Keratinocyte (primary cell): ENCODE measurements at regions not wholly inside any gene's neighbourhood (a gene's known extent, or its start where the extent isn't known, plus 50 kb on each side); places are given as distances from the start of the nearest gene placed in this dataset.

ENCODE experiments used
- DNase-seq: peaks from one replicate; pipeline ENCODE4 v3.0.0-alpha.2; 2011; ENCODE audit warnings: low read depth, missing footprints, low spot score
- FAIRE-seq: peaks from 2 replicates; lab custom pipeline; 2011; peaks lifted over from hg19 to GRCh38; lab: Jason Lieb, UNC
- H2AFZ ChIP-seq: 2 replicates; pipeline ENCODE4 v1.6.0; 2012; ENCODE audit warnings: low read length, control low read depth, inconsistent platforms; ENCODE audit not compliant: control insufficient read depth
- H3K27ac ChIP-seq: 2 replicates; pipeline ENCODE4 v1.5.1; 2011; ENCODE audit warnings: low read length; ENCODE audit not compliant: control insufficient read depth, insufficient read depth
- H3K27me3 ChIP-seq: 3 replicates; pipeline ENCODE4 v1.6.0; 2011; ENCODE audit warnings: low read length; ENCODE audit not compliant: control insufficient read depth, insufficient read depth; ENCODE audit errors: extremely low read depth
- H3K36me3 ChIP-seq, 2 experiments: 2 replicates in 1 of 2; 3 replicates in 1 of 2; pipeline ENCODE4 v1.5.1; 2011; ENCODE audit warnings: low read length in 2 of 2, mild to moderate bottlenecking in 1 of 2; ENCODE audit not compliant: control insufficient read depth in 2 of 2, insufficient read depth in 2 of 2; ENCODE audit errors: extremely low read depth in 1 of 2
- H3K4me1 ChIP-seq: 3 replicates; pipeline ENCODE4 v1.5.1; 2011; ENCODE audit warnings: low read length; ENCODE audit not compliant: control insufficient read depth, insufficient read depth; ENCODE audit errors: extremely low read depth
- H3K4me2 ChIP-seq: 3 replicates; pipeline ENCODE4 v1.6.0; 2011; ENCODE audit warnings: low read depth, low read length; ENCODE audit not compliant: control insufficient read depth, insufficient read depth; ENCODE audit errors: extremely low read depth
- H3K4me3 ChIP-seq, 3 experiments: fragments of 200-600 bp in 1 of 3; sonication (generic) in 1 of 3; 2 replicates in 2 of 3; 3 replicates in 1 of 3; pipeline ENCODE4 v1.5.1; 2011 to 2016; ENCODE audit warnings: low read length in 3 of 3, mild to moderate bottlenecking in 3 of 3, control low read depth in 2 of 3, inconsistent platforms in 1 of 3, low read depth in 1 of 3, mixed read lengths in 1 of 3, mixed run types in 1 of 3, moderate library complexity in 1 of 3; ENCODE audit not compliant: control insufficient read depth in 2 of 3, insufficient read depth in 2 of 3; ENCODE audit errors: extremely low read depth in 1 of 3
- H3K79me2 ChIP-seq: 2 replicates; pipeline ENCODE4 v1.6.0; 2012; ENCODE audit warnings: low read length; ENCODE audit not compliant: control insufficient read depth, insufficient read depth
- H3K9ac ChIP-seq: 3 replicates; pipeline ENCODE4 v1.6.0; 2011; ENCODE audit warnings: low read length; ENCODE audit not compliant: control insufficient read depth, insufficient read depth; ENCODE audit errors: extremely low read depth
- H3K9me1 ChIP-seq: 3 replicates; pipeline ENCODE4 v1.6.0; 2011; ENCODE audit warnings: low read length; ENCODE audit not compliant: control insufficient read depth, insufficient read depth; ENCODE audit errors: extremely low read depth
- H3K9me3 ChIP-seq: 2 replicates; pipeline ENCODE4 v1.5.1; 2012; ENCODE audit warnings: low read depth, low read length; ENCODE audit not compliant: control insufficient read depth
- H4K20me1 ChIP-seq: 3 replicates; pipeline ENCODE4 v1.6.0; 2011; ENCODE audit warnings: low read length; ENCODE audit not compliant: control insufficient read depth, insufficient read depth; ENCODE audit errors: extremely low read depth
- EZH2 ChIP-seq: IDR thresholded peaks from one replicate; pipeline ENCODE4 v1.6.1; 2012; ENCODE audit warnings: inconsistent platforms, mild to moderate bottlenecking, low read length, moderate library complexity
- dilution Hi-C: fragments of 300-500 bp; cut with MboI; formaldehyde crosslinking; loops from one replicate; pipeline ENCODE4 v1.7.0; 2020; ENCODE audit warnings: low sequenced_read_pairs; ENCODE audit not compliant: extremely low pct_ligation_motif_present
- TF ChIP-seq, protein P1 (sequence below), 3 experiments: IDR thresholded peaks in 1 of 3; conservative IDR thresholded peaks in 1 of 3; optimal IDR thresholded peaks in 1 of 3; 2 replicates in 2 of 3; 3 replicates in 1 of 3; pipeline versions ENCODE3 to v1.5.1; 2011; ENCODE audit warnings: low read length in 3 of 3, mild to moderate bottlenecking in 3 of 3, moderate library complexity in 2 of 3, control low read depth in 1 of 3, inconsistent platforms in 1 of 3; ENCODE audit not compliant: insufficient read depth in 2 of 3; ENCODE audit errors: extremely low read depth in 1 of 3

DNA sequence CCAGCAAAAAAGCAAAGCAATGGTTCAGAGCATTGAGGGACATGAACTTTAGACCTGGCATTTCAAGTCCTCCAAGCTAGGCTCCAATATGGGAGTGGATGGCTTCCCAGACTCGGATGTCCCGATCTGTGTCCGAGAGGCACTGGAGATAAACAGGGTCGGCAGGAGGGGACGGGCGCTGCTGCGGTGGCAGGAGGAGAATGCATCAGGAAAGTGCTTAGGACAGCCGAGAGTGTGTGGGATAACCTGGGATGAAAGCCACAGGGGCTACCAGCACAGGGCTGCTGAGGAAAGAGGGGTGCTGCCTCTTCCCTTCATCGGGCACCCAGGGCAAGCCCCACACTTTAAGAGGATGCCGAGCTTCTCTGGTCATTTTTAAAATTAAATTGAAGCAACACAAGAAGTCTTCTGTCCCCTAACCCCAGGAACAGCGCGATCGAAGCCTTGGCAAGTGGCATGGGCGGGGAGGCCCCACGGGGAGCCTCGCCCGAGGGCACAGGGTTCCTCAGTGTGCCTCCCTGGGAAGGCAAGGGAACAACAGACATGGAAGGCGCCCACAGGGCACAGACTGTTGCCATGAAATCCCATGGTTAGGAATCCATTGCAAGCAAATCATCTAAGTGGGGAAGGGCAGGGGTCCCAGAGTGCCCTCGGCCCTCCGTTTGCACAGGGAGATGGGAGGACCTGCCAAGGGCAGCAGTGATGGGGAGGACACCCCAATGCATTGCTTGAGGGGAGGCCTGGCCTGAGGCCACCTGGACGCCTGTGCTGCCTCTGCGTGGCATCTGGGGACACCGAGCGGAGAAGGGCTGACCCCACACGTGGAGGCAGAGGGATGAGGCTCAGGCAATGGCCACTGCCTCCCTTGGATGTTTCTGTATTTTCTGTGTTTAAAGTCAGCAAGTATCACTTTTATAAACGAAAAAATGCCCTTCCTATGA is 78.5 kb upstream of the GPC1 start:
- dilution Hi-C loops, result no loop called here
- Histone ChIP-seq H3K9me1 (no peaks in the 10 kb centered on the region), H3K27ac (no peak overlapping the region), H3K36me3 (no peaks in the 10 kb centered on the region), H3K79me2 (no peaks in the 10 kb centered on the region), H3K4me1 (no peaks in the 10 kb centered on the region), H4K20me1 (no peaks in the 10 kb centered on the region), H3K4me2 (no peak overlapping the region), H2AFZ (no peak overlapping the region), H3K9me3 (peaks cover 9% of the 10 kb centered on the region), H3K9ac (no peak overlapping the region), H3K27me3 (peaks cover 15% of the 10 kb centered on the region), H3K4me3 (no peak overlapping the region)
- DNase-seq (no peak), FAIRE-seq (no peak)
- TF ChIP-seq, protein P1, sequence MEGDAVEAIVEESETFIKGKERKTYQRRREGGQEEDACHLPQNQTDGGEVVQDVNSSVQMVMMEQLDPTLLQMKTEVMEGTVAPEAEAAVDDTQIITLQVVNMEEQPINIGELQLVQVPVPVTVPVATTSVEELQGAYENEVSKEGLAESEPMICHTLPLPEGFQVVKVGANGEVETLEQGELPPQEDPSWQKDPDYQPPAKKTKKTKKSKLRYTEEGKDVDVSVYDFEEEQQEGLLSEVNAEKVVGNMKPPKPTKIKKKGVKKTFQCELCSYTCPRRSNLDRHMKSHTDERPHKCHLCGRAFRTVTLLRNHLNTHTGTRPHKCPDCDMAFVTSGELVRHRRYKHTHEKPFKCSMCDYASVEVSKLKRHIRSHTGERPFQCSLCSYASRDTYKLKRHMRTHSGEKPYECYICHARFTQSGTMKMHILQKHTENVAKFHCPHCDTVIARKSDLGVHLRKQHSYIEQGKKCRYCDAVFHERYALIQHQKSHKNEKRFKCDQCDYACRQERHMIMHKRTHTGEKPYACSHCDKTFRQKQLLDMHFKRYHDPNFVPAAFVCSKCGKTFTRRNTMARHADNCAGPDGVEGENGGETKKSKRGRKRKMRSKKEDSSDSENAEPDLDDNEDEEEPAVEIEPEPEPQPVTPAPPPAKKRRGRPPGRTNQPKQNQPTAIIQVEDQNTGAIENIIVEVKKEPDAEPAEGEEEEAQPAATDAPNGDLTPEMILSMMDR (optimal IDR thresholded peaks at IDR 0.05 in 1 of 3, IDR thresholded peaks at IDR 0.05 in 1 of 3, conservative IDR thresholded peaks at IDR 0.05 in 1 of 3; ENCODE audit: extremely low read depth in 1 of 3, insufficient read depth in 2 of 3, low read length in 3 of 3), result no peak
- no peak for TF ChIP-seq EZH2

DNA sequence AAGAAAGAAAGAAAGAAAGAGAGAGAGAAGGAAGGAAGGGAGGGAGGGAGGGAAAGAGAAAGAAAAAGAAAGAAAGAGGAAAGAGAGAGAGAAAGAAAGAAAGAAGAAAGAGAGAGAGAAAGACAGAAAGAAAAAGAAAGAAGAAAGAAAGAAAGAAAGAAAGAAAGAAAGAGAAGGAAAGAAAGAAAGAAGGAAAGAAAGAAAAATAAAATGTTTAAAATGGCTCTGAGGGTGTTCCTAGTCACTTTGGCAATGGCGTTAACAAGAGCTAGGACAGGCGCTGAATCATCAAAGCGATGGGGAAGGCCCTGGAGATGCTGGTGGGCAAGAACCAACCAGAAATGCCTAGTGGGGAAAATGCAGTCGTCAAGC is 77.8 kb upstream of the GPC1 start:
- Histone ChIP-seq H4K20me1 (no peaks in the 10 kb centered on the region), H3K4me1 (no peaks in the 10 kb centered on the region), H3K9ac (no peak overlapping the region), H3K27me3 (peaks cover 13% of the 10 kb centered on the region), H3K9me3 (peaks cover 9% of the 10 kb centered on the region), H3K79me2 (no peaks in the 10 kb centered on the region), H3K9me1 (no peaks in the 10 kb centered on the region), H2AFZ (no peak overlapping the region), H3K4me3 (no peak overlapping the region), H3K4me2 (no peak overlapping the region), H3K27ac (no peak overlapping the region), H3K36me3 (no peaks in the 10 kb centered on the region)
- TF ChIP-seq EZH2, result no peak
- TF ChIP-seq, protein P1 (optimal IDR thresholded peaks at IDR 0.05 in 1 of 3, IDR thresholded peaks at IDR 0.05 in 1 of 3, conservative IDR thresholded peaks at IDR 0.05 in 1 of 3; ENCODE audit: extremely low read depth in 1 of 3, insufficient read depth in 2 of 3, low read length in 3 of 3), result no peak
- FAIRE-seq (no peak), DNase-seq (no peak)
- dilution Hi-C loops, result no loop called here
